Panc1 (cell line): ENCODE measurements at regions not wholly inside any gene's neighbourhood (a gene's known extent, or its start where the extent isn't known, plus 50 kb on each side); places are given as distances from the start of the nearest gene placed in this dataset.

Source experiments
- ATAC-seq: fragments of 200-7000 bp; cut with Tn5 transposase; 2 replicates; pipeline ENCODE4 v1.9.1; 2020; ENCODE audit warnings: mild to moderate bottlenecking, moderate library complexity
- BruUV-seq: library from RNA; stranded (reverse); fragments of 400-500 nt; replicated peaks from 2 replicates; lab custom pipeline; 2021; lab: Mats Ljungman, UMichigan
- CTCF ChIA-PET: fragments of 300-600 bp; sonication (Branson Sonifier 250); formaldehyde crosslinking; loops from one replicate; lab custom pipeline; 2022; ENCODE audit warnings: antibody characterized with exemption; lab: Charles Lee
- POLR2A ChIA-PET: fragments of 300-600 bp; sonication (Branson Sonifier 250); formaldehyde crosslinking; loops from one replicate; lab custom pipeline; 2022; ENCODE audit warnings: antibody characterized with exemption; lab: Charles Lee
- DNase-seq: peaks from one replicate; pipeline ENCODE4 v3.0.0-alpha.2; 2010; ENCODE audit warnings: low read depth, low spot score
- H3K27ac ChIP-seq: 2 replicates; pipeline ENCODE4 v1.5.1; 2011; ENCODE audit warnings: mild to moderate bottlenecking, low read length, inconsistent platforms
- H3K27me3 ChIP-seq: fragments of 200-500 bp; sonication (Bioruptor generic); 2 replicates; pipeline ENCODE4 v1.6.0; 2014; ENCODE audit warnings: low read length, inconsistent platforms; ENCODE audit not compliant: control insufficient read depth, insufficient read depth
- H3K36me3 ChIP-seq: fragments of 200-500 bp; sonication (Bioruptor generic); 2 replicates; pipeline ENCODE4 v1.5.1; 2014; ENCODE audit warnings: inconsistent platforms, mild to moderate bottlenecking, low read length, moderate library complexity; ENCODE audit not compliant: control insufficient read depth, insufficient read depth
- H3K4me1 ChIP-seq: 2 replicates; pipeline ENCODE4 v1.5.1; 2011; ENCODE audit warnings: inconsistent platforms, mild to moderate bottlenecking, low read length, moderate library complexity; ENCODE audit not compliant: control insufficient read depth, insufficient read depth
- H3K4me3 ChIP-seq, 2 experiments: 2 replicates each; pipeline ENCODE4 v1.5.1; 2011 to 2012; ENCODE audit warnings: low read depth in 2 of 2, low read length in 2 of 2, mild to moderate bottlenecking in 2 of 2, inconsistent platforms in 1 of 2, moderate library complexity in 1 of 2
- H3K9me3 ChIP-seq: fragments of 200-500 bp; sonication (Bioruptor generic); 2 replicates; pipeline ENCODE4 v1.5.1; 2014; ENCODE audit warnings: low read depth, mild to moderate bottlenecking, inconsistent platforms, low read length, moderate library complexity; ENCODE audit not compliant: control insufficient read depth, insufficient read depth
- CTCF ChIP-seq: fragments of 450-650 bp; IDR thresholded peaks from 2 replicates; pipeline ENCODE4 v1.5.1; 2017; ENCODE audit warnings: mild to moderate bottlenecking
- POLR2AphosphoS5 ChIP-seq: IDR thresholded peaks from 2 replicates; pipeline ENCODE4 v1.6.1; 2012; ENCODE audit warnings: mild to moderate bottlenecking, low read depth, low read length, moderate library complexity
- SIN3A ChIP-seq: IDR thresholded peaks from 2 replicates; pipeline ENCODE4 v1.6.1; 2012; ENCODE audit warnings: low read depth, mild to moderate bottlenecking, low read length, moderate library complexity, borderline replicate concordance; ENCODE audit not compliant: insufficient read depth
- TCF7L2 ChIP-seq: IDR thresholded peaks from 2 replicates; pipeline ENCODE4 v1.6.1; 2011; ENCODE audit warnings: mild to moderate bottlenecking, low read depth, low read length, inconsistent platforms
- in situ Hi-C: cut with HindIII; loops from 2 replicates; pipeline ENCODE4 v1.10.0; 2016; ENCODE audit warnings: low sequenced_read_pairs, low pct_unique_long_range_greater_than_20kb
- intact Hi-C: fragments of 100-400 bp; cut with micrococcal nuclease; formaldehyde crosslinking; loops from one replicate; pipeline ENCODE4 v1.10.0; 2022; ENCODE audit not compliant: unreplicated experiment
- TF ChIP-seq, protein P1 (sequence below), 2 experiments: IDR thresholded peaks; 2 replicates each; pipeline ENCODE4 v1.6.1; 2011 to 2012; ENCODE audit warnings: low read depth in 2 of 2, control low read depth in 1 of 2, low read length in 1 of 2, mild to moderate bottlenecking in 1 of 2, moderate library complexity in 1 of 2; ENCODE audit not compliant: insufficient read depth in 1 of 2

DNA sequence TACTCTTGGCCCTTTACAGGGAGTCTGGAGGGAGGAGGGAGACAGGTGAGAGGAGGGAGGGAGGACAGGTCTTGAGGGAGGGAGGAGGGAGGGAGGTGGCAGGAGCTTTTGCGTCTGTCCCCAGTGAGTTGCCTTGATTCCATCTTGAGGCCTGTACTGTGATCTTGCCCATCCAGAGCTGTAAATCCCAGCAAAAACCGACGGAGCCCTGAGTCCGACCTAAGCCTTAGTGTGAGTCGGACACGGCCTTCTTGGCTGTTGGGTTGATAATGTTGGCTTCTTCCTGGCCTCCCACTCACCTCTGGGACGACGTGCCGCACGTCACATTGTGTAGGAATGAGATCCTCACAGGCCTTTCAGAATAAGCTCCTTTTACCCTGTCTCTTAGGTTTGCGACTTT is 72.5 kb downstream of the RGS12 start:
- DNase-seq (no peak), ATAC-seq (no peak)
- H3K36me3 ChIP-seq, result no peaks in the 10 kb centered on the region
- ChIA-PET POLR2A (no interaction called here), CTCF (interaction anchor here (0.6 kb wide), 1 partner anchor 53 kb away, joined by 10 read pairs; no protein-coding TSS in a partner anchor)
- no TSS peak for BruUV-seq
- no peaks in the 10 kb centered on the region for H3K27me3 ChIP-seq
- no peaks in the 10 kb centered on the region for H3K4me1 ChIP-seq
- H3K27ac ChIP-seq, result no peak overlapping the region
- H3K9me3 ChIP-seq, result no peaks in the 10 kb centered on the region
- intact Hi-C loops (no loop called here), in situ Hi-C loops (no loop called here)
- TF ChIP-seq TCF7L2, result no peak
- TF ChIP-seq, protein P1, sequence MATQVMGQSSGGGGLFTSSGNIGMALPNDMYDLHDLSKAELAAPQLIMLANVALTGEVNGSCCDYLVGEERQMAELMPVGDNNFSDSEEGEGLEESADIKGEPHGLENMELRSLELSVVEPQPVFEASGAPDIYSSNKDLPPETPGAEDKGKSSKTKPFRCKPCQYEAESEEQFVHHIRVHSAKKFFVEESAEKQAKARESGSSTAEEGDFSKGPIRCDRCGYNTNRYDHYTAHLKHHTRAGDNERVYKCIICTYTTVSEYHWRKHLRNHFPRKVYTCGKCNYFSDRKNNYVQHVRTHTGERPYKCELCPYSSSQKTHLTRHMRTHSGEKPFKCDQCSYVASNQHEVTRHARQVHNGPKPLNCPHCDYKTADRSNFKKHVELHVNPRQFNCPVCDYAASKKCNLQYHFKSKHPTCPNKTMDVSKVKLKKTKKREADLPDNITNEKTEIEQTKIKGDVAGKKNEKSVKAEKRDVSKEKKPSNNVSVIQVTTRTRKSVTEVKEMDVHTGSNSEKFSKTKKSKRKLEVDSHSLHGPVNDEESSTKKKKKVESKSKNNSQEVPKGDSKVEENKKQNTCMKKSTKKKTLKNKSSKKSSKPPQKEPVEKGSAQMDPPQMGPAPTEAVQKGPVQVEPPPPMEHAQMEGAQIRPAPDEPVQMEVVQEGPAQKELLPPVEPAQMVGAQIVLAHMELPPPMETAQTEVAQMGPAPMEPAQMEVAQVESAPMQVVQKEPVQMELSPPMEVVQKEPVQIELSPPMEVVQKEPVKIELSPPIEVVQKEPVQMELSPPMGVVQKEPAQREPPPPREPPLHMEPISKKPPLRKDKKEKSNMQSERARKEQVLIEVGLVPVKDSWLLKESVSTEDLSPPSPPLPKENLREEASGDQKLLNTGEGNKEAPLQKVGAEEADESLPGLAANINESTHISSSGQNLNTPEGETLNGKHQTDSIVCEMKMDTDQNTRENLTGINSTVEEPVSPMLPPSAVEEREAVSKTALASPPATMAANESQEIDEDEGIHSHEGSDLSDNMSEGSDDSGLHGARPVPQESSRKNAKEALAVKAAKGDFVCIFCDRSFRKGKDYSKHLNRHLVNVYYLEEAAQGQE (IDR thresholded peaks at IDR 0.05; ENCODE audit: insufficient read depth in 1 of 2, low read depth in 2 of 2, low read length in 1 of 2), result no peak
- TF ChIP-seq SIN3A, result no peak
- TF ChIP-seq CTCF, result no peak
- no peak for TF ChIP-seq POLR2AphosphoS5
- no peak overlapping the region for H3K4me3 ChIP-seq

- Histone ChIP-seq H3K4me3 (no peak overlapping the region), H3K27me3 (no peaks in the 10 kb centered on the region), H3K4me1 (no peaks in the 10 kb centered on the region), H3K9me3 (no peaks in the 10 kb centered on the region), H3K27ac (no peak overlapping the region), H3K36me3 (no peaks in the 10 kb centered on the region)
- no peak for DNase-seq
- in situ Hi-C loops (no loop called here), intact Hi-C loops (no loop called here)
- POLR2A ChIA-PET, result no interaction called here
- peak; percentile 32; the same call in 1 of the 2 replicates for ATAC-seq
- TF ChIP-seq POLR2AphosphoS5, result no peak
- TF ChIP-seq, protein P1 (IDR thresholded peaks at IDR 0.05; ENCODE audit: insufficient read depth in 1 of 2, low read depth in 2 of 2, low read length in 1 of 2), result no peak
- no peak for TF ChIP-seq TCF7L2
- TF ChIP-seq CTCF, result no peak
- no peak for TF ChIP-seq SIN3A
- BruUV-seq, result no TSS peak
- CTCF ChIA-PET, result interaction anchor here (0.6 kb wide), 1 partner anchor 52 kb away, joined by 10 read pairs; no protein-coding TSS in a partner anchor
These were observed 73.3 kb downstream of the RGS12 start for GRCh38 chr4:3365871-3366842.
